CD4-positive, alpha-beta T cell treated with Interleukin-6 for 4 hours (primary cell): ENCODE measurements at regions not wholly inside any gene's neighbourhood (a gene's known extent, or its start where the extent isn't known, plus 50 kb on each side); places are given as distances from the start of the nearest gene placed in this dataset.

Experiments used
- DNase-seq: peaks from one replicate; pipeline ENCODE4 v3.0.0-alpha.2; 2020; ENCODE audit warnings: mixed read lengths

DNA sequence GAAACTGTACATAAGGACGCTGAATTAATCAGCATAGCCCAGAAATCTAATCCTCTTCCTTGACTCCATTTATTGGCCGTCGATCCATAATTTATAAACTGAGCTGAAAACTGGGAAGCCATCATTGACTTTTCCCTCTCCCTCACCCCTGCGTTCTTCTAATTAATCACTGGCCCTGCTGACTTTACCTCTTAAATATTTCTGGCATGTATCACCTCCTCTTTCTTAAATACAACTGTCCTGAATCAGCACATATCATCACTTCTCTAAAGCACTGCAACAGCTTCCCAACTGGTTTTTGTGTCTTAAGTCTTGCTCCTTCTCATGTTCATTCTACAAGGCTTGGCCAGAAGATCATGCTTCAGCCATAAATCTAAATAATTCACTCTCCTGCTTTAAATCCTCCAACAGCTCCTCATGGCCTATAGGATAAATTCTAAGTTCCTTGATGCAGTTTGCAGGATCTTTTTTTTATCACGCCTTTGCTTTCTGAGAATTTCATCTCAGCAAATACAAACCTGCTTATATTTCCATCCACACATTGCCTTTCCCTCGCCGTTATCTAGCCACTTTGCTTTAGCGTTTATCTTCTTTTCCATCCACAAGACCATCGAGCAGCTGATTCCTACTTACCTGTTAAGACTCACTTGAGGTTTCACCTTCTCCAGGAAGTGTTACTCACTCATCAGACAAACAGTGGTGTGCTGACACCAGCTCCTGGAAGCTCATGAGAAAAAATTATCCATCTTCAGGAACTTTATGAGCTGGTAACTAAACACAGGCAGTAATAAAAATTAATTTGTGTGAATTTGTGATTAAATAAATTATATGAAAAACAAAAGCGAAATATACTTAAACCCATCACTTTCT is 295.6 kb upstream of the FLRT2 start:
- DNase-seq, result no peak

DNA sequence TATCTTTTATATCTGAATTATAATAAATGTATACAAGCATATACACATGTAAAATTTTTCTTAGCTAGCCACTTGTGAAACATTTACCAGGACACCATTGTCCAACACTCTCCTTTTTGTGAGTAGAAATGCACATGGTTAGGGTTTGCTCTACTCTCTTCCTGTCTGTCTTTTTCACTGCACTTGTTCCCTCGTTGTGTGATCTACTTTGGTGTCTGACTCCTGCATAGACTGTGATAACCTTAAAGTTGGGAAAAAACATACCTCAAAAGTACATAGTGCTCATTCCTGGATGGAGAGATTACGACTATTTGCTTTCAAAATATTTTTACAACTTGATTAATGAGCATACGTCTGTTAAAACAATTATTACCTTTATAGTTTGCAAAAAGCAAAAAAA is 294.1 kb upstream of the FLRT2 start:
- no peak for DNase-seq

DNA sequence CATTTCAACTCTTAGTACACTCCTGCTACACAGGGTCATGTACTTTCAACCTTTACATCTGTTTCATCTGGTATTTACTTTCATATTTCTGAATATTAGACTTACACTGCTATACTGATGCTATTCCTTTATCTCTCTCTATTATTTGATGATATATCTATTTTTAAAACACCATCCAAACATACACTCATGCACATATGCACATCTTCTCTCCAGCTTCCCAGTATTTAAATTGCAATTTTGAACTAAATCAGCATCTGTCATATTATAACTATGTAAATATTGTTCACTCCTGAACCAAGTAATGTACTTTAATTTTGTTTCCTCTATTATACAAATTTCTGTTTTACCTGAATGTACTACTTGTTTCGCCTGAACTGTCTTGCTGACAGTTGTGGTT is 293.6 kb upstream of the FLRT2 start:
- no peak for DNase-seq

DNA sequence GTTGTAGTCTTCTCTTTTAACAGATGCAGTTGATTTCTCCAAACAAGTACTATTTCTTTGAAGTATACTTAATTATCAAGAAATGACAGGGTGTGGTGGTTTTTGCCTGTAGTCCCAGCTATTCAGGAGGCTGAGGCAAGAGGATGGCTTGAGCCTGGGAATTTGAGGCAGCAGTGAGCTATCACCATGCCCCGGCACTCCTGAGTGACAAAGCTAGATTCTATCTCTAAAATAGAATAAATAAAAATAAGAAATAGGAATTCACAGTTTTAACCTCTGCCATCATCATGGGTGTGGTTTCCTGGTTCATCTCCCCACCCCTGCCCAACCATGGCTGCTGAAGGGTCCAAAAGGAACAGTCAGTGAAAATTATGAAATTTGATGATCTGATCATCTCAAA is 290.2 kb upstream of the FLRT2 start:
- no peak for DNase-seq

DNA sequence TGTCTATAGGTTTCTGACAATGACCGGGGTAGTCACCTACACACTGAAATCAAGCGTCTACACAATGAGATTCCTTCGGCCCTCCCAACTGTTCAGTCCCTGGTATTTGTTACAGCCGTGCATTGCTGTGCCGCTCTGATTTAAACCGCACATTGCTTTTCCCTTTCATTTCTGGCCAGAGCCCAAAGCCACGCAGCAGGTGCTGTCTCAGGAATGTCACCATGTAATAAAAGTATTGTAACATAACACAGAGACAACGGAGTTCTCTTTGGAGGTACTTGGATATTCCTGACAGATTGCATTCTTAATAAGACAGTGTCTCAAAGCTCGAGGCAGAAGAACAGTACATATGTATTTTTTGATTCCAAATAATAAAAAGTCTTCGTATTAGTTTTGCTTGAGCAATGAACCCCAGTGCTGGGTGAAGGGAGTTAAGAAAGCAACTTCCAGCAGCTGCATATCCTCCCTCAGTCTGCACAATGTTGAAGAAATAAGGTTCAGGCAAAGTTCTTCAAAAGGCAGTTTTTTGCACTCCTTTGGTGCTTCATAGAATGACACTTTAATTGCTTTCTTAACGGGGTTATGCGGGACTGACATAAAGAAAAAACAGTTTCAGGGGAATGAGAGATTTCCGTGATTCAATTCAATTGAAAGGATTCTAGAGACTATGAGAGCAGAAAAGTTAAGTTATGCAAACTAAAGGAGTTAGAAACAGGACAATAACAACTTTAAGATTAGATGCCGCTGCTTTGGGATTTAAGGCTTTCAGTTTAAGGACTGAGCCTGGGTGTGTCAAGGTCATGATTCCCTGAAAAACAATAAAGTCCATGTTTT is 288.7 kb upstream of the FLRT2 start:
- DNase-seq, result no peak

DNA sequence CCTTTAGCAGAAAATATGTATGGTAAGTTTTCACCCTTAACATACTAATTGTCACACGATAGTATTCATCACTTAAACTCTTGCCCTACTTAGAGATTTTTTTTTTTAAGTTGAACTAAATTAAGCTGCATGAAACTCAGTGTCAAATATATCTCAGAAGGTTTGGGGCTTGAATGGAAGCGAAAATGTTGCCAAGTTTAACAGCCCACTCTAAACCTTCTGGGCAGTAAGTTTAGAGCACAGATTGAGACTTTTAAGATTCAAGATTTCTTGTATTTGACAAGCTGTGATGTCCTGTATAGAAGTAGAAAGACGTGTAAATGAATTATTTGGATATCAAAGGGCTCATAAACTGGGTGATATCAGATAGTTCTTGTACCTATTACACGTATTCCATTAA is 287.3 kb upstream of the FLRT2 start:
- no peak for DNase-seq

DNA sequence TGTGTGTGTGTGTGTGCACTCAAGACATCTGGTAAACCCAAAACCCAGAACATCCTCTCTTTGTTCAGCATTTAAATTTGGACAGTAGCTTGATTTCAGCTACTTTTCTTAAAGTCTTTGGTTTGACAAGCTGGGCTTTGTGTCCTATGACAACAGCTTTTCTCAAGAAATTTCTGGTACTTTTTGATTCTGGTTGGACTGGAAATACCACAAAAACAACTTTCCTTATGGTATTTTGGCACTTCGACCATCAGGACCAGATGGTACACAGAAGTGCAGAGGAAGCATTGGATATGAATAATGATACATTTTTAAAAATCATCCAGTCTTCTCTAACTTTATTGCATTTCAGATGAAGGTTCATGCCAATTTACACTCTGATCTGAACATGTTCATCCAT is 286.6 kb upstream of the FLRT2 start:
- no peak for DNase-seq

DNA sequence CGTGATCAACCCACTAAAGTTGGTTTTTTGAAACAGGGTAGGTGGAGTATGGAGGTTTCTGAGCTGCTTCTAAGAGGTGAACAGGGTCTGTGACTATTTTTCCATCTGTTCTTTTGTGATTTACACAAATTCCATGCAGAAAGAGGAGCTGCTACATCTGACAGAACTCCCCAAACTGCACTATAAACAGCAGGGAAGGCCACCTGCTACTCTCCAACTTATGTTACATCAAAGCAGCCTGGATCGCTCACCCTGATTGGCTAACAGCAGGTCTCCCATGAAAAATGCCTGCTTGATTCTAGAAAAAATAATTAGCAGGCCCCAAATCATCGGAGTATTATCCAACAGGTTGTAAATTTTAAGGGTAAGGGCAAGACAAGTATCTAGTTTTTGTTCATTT is 282.9 kb upstream of the FLRT2 start:
- DNase-seq, result no peak

DNA sequence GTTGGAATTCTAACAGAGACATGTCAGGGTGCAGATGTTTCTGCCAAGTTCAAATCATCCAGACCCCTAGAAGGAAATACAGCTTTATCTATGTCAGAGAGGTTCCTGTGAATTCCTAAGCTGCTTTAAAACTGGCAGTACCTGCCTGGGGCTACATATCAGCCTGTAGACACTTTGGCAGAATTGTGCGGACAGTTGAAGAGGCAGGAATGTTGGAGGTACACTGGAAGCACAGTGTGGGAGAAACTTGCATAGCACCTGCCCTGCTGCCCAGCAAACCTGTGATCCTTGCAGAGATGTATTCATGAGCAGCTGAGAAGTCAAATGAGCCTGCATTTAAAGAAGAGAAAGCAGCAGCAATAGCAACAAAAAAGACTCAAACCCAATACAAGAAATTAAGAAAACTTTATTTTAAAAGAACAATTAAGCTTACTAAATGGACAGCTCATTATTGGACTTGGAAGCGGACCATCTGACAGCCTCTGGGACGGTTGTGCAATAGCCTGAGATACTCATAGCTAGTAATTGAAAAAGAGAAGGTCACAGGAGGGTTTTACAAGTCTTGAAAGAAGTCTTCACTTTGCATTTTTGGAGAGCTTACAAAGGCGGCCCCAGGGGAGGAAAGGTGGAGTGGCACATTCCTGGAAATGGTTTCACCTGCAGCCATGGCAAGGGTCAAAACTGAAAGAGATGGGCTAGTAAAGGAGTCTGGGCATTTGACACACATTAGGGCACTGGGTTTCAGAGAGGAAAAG is 280.9 kb upstream of the FLRT2 start:
- DNase-seq, result no peak

DNA sequence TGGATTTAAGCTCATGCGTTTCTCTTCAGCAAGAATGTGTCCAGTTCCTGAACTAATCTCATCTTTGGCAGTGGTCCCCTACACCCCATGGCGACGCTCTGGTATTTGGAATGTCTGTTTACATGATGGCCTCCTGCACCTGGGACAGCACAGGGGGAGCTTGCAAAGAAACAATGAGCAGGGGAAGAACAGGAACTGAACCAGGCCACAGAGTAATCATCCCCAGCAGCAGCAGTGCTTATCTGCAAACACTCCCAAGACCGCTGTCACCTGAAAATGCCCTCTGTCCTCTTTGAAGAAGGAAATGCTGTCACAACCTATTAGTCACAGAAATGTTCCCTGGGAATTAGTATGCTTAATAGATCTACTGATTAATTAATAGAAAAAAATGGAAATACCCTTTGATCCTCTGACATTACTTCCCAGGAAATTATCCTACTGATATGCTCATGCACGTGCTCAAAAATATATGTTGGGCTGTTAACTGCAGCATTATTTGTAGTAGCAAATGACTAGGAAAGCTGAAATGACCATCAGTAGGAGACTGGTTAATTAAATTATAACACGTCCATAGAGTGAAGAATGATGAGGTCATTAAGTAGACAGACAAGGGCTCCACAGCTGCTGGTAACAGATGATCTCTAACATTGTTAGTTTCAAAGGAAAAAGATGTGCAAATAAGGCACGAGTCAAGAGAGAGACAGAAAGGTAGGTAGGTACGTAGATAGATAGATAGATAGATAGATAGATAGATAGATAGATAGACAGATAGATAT is 279.3 kb upstream of the FLRT2 start:
- DNase-seq, result no peak

DNA sequence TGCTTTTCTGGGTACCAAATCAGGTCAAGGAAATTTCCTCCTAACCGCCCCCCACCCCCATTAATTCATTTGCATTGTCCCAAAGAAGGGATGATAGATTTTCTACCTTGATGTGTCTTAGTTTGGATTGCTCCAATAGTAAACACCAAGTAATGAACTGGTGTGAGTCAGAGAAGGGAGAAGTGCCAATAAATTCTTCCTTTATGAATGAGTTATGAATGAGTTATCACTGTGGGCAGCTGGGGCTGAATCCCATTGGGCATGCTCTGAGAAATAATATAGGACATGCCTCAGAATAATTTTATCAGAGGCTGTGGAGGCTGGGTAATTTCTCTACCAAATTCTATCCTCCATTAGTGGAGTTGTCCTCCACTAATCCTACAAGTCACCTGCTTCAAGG is 277.9 kb upstream of the FLRT2 start:
- no peak for DNase-seq

DNA sequence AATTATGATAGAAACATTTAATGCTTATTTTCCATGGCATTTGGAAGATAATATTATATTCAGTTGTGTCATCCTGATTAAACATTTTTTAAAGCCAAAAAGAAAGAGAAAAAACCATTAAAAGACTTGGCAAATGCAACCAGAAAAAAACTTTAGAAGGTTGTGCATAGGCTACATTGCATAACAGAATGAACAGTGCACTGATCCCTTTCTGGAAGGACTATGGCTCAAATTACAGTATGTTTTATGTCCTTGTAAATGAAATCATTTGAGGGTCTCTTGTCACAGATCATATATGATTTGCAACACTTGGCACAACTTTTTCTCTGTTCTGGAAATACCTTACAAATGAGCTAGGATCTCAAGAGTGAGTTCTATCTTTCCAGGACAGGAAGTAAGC is 275.2 kb upstream of the FLRT2 start:
- no peak for DNase-seq

DNA sequence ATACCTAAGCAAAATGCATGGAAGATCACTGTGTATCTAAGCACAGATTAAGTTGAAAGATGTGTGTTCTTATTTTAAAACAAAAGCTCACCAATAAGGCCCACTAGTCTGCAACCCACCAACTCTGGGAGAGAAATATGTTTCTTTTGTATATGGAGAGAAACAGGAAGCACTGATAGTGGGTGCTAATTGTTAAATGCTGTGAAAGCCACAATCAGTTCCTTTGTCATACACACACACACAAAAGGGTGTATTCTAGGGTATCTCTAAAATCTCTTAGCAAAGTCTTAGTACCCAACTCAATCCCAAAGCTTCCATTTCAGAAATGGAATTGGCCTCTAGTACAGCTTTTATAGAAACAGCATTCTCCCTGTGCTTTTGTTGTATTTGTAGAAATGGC is 272.7 kb upstream of the FLRT2 start:
- no peak for DNase-seq

DNA sequence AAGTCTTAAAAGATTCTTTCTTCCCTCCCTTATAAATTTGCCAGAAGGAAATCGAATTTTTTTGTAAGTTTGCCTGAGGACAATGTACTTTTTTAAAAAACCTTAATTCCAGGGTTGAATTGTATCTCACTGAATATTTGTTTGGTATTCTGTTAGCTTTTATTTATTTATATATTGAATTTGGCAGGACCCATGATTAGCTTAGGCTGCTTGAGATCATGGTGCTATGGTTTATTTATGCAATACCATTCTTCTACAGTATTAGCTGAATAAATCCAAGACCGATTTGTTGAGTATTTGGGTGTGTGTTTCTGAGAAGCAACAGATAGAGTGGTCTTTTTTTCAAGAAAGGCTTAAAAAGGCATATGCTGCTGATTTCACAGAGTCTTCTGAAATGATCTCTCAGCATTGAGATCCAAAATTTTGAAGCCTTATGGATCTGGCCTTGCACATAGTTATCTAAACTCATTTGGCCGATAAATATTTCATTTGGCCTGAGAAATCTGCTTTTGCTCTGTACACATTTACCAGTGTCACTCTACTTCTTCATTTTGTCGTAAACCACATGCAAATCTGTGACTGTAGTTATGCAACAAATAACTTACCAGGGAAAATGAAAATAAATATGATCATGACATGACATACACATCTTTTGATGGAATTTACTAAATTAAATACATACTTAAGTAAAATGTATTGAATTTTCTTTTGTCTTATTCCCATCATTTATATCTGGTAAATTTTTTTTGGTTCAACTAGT is 265.8 kb upstream of the FLRT2 start:
- no peak for DNase-seq

DNA sequence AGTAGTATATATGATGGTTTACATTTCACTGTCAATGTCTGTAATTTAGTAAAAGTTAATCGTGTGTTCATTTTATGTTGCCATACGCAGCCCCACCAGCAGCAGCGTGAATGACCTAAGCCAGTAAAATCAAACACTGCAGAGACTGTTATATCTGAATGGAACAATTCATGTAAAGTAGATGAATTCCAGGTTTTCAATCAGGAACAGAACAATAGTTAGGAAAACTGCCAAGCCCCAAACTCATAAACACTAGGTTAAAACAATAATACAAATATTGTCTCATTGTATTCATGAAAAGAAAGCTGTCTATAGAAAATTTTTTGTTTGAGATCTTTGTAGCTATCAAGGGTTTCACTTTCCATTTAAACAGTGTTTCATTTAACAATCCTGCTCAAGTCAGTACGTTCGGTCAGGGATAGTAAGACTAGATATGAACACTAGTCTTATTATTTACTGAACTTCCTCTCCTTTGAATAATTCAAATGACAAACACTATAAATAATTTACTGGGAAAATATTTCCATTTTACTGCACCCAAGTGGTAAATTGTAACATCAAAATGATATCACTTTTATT is 256.8 kb upstream of the FLRT2 start:
- DNase-seq, result no peak

DNA sequence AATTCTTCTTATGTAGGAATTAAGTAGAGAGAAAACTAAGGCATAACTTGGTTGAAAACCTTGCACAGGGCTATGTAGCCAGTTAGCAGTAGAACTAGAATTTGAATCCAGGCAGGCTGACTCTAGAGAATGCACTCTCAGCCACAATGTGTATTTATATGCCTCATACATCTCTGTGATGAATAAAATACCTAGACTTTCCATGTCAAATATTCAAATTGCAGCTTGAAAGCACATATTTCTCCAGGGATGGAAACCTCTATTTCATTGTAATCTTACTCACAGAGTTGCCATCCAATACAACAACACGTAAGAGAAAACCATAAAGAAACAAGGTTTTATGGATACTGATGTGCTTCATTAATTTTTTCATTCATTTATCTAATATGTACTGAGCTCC is 256.0 kb upstream of the FLRT2 start:
- no peak for DNase-seq

DNA sequence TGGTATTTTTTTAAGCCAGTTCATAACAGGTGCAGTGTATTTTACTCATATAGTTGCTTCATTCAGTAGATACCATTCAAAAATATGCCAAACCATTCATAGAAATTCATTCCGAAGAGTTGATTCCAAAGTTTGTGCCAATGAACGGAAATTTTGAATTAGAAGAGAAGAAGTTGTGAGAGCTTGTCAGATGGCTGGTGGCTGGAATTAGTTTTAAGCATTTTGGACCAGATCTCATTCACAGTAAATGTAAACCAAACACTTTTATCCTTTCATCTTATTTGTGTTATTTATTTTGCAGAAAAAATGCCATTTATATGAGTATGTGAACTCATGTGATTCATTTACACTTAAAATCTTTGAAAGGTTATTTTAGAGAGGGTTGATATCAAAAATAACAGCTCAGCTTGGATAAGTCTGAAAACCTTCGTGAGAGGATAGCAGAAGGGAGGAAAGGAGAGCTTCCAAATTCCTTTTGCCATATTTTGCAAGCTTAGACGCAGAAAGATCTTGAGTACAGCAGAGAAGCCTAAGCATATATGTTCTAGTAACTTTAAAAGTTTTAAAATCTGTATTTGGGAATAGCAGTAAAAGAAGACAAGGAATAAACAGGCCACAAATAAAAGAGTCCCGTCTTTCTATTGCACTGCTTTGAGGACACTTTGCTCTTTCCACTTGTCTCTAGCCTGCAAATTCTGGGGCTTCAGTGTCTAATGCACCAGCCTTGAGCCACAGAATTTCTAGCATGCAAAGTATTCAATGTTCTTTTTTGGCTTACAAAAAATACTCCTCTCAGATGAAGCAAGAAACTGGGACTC is 253.6 kb upstream of the FLRT2 start:
- no peak for DNase-seq

DNA sequence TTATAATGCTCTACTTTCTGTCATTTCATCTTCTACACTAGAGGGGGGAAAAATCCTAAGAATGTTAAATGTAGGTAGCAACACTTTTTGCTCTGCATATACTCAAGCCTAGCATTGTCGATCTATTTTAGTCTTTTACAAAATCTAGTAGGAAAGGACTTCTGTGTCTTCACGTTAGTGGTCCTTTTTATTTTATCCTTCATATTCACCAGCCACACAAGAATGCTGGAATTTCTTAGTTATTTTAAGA is 253.0 kb upstream of the FLRT2 start:
- no peak for DNase-seq

DNA sequence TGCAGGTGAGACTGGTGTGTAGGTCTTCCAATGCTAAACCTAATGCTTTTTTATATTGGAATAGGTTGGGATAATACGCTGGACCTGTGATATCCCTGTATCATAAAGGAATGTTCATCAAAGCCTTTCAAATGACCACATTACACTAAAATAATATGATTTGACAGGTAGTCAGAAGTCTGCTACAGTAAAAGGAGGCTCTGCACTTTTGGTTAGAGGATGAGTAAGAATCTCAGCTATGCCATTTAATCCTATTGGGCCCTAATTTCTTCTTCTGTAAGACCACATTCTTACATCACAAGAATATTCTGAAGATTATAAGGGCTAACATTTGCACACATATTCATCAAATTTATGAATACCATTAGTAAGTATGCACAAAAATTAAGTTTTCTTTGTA is 250.5 kb upstream of the FLRT2 start:
- no peak for DNase-seq

DNA sequence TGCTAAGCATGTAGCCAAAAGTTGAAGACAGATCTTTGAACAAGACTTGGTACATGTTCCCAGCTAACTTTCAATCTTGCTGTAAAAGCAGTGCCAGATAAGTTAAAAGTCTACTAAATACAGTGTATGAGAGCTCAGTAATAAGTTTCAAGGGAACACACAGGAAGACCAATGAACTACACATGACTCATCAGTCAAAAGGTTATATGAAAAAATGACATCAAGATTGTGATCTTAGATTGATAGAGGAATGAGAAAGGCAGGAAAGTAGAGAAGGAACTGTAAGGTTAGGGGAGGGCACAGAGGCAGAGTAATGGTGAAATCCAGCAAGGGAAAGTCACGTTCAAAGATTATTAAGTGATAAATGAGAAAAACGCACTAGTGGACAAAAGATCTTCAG is 249.9 kb upstream of the FLRT2 start:
- DNase-seq, result no peak

DNA sequence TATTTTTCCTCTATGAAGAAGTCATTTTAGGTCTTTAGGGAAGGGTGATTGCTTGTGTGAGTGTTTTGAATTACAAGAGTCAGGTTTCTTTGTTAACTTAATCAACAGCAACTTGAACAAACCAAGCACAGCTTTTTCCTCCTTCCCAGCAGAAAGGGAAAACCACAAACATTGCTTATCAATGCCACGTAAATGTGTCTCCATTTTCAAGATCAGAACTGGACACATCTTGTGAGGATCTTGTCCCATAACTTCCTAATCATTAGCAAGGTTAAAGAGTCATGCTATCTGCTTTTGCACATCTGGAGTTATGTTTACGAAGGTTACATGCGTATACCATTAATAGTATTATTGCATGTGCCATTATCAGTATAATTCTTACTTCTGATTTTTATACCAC is 248.0 kb upstream of the FLRT2 start:
- no peak for DNase-seq
